ENCODE measurements at regions not wholly inside any gene's neighbourhood (a gene's known extent, or its start where the extent isn't known, plus 50 kb on each side); places are given as distances from the start of the nearest gene placed in this dataset.

- no peak overlapping the region for H3K4me3 ChIP-seq
- peaks cover 0 to 4% of the 10 kb centered on the region in 2 donors for H3K36me3 ChIP-seq (replicated peaks in 1 of 2; ENCODE audit: insufficient read depth in 1 of 2, low read depth in 2 of 2)
- no peaks in the 10 kb centered on the region for H3K27me3 ChIP-seq
- no peak for TF ChIP-seq POLR2A (IDR thresholded peaks at IDR 0.05)
- no peak for ATAC-seq
- 93 to 97% methylated on average over 3 of the region's 3 CpGs for WGBS, 2 donors
- H3K4me1 ChIP-seq, result no peaks in the 10 kb centered on the region
- no peak overlapping the region for H3K27ac ChIP-seq
- no peak for DNase-seq
- H3K9me3 ChIP-seq, result no peaks in the 10 kb centered on the region
- intact Hi-C loops (cut with DNase I), result no loop called here
These were observed 87.1 kb downstream of the KPNA2 start for GRCh38 chr17:68122587-68122986.

GRCh38 chr17:68125111-68125870 is 89.8 kb downstream of the KPNA2 start:
- intact Hi-C loops (cut with DNase I), result no loop called here
- no peak for DNase-seq
- H3K27ac ChIP-seq, result no peak overlapping the region

GRCh38 chr17:68127914-68128313 is 92.4 kb downstream of the KPNA2 start:
- no peaks in the 10 kb centered on the region for H3K4me1 ChIP-seq
- ATAC-seq, result no peak
- H3K36me3 ChIP-seq (replicated peaks in 1 of 2; ENCODE audit: insufficient read depth in 1 of 2, low read depth in 2 of 2), result peaks cover 0 to 10% of the 10 kb centered on the region in 2 donors
- H3K27me3 ChIP-seq, result no peaks in the 10 kb centered on the region
- intact Hi-C loops (cut with DNase I), result no loop called here
- TF ChIP-seq CTCF (IDR thresholded peaks at IDR 0.05) (no peak), POLR2A (IDR thresholded peaks at IDR 0.05) (no peak)
- H3K9me3 ChIP-seq, result no peaks in the 10 kb centered on the region
- no peak overlapping the region for H3K4me3 ChIP-seq
- 73 to 92% methylated on average over 3 of the region's 3 CpGs for WGBS, 2 donors
- DNase-seq, result no peak
- no peak overlapping the region for H3K27ac ChIP-seq

More at GRCh38 chr17:68125111-68125870, 89.8 kb downstream of the KPNA2 start:
- Histone ChIP-seq H3K9me3 (no peaks in the 10 kb centered on the region), H3K4me3 (no peak overlapping the region), H3K27me3 (no peaks in the 10 kb centered on the region), H3K4me1 (no peaks in the 10 kb centered on the region), H3K36me3 (replicated peaks in 1 of 2; ENCODE audit: insufficient read depth in 1 of 2, low read depth in 2 of 2) (peaks cover 0 to 10% of the 10 kb centered on the region in 2 donors)
- 66 to 68% methylated on average over 6 of the region's 6 CpGs for WGBS, 2 donors
- ATAC-seq, result no peak
- TF ChIP-seq POLR2A (IDR thresholded peaks at IDR 0.05) (no peak), CTCF (IDR thresholded peaks at IDR 0.05) (no peak)

- Histone ChIP-seq H3K4me1 (no peaks in the 10 kb centered on the region), H3K9me3 (no peaks in the 10 kb centered on the region), H3K27ac (no peak overlapping the region), H3K4me3 (no peak overlapping the region), H3K36me3 (replicated peaks in 1 of 2; ENCODE audit: insufficient read depth in 1 of 2, low read depth in 2 of 2) (peaks cover 0 to 7% of the 10 kb centered on the region in 2 donors), H3K27me3 (no peaks in the 10 kb centered on the region)
- WGBS, 2 donors, result 94 to 100% methylated on average over 1 of the region's 1 CpG
- TF ChIP-seq CTCF (IDR thresholded peaks at IDR 0.05), result no peak
- no peak for TF ChIP-seq POLR2A (IDR thresholded peaks at IDR 0.05)
- no peak for ATAC-seq
- intact Hi-C loops (cut with DNase I), result no loop called here
- DNase-seq, result no peak
These were observed 95.9 kb downstream of the KPNA2 start for GRCh38 chr17:68131456-68131855.

- Histone ChIP-seq H3K27me3 (no peaks in the 10 kb centered on the region), H3K4me1 (no peaks in the 10 kb centered on the region), H3K4me3 (no peak overlapping the region), H3K27ac (no peak overlapping the region), H3K36me3 (replicated peaks in 1 of 2; ENCODE audit: insufficient read depth in 1 of 2, low read depth in 2 of 2) (peaks cover 0 to 4% of the 10 kb centered on the region in 2 donors), H3K9me3 (no peaks in the 10 kb centered on the region)
- DNase-seq (no peak), ATAC-seq (no peak)
- TF ChIP-seq CTCF (IDR thresholded peaks at IDR 0.05) (no peak), POLR2A (IDR thresholded peaks at IDR 0.05) (no peak)
- 77 to 82% methylated on average over 5 to 11 of the region's 11 CpGs for WGBS, 2 donors
- intact Hi-C loops (cut with DNase I), result no loop called here
These were observed 98.0 kb downstream of the KPNA2 start for GRCh38 chr17:68133346-68134045.
